ENCODE measurements at regions not wholly inside any gene's neighbourhood (a gene's known extent, or its start where the extent isn't known, plus 50 kb on each side); places are given as distances from the start of the nearest gene placed in this dataset.

DNA sequence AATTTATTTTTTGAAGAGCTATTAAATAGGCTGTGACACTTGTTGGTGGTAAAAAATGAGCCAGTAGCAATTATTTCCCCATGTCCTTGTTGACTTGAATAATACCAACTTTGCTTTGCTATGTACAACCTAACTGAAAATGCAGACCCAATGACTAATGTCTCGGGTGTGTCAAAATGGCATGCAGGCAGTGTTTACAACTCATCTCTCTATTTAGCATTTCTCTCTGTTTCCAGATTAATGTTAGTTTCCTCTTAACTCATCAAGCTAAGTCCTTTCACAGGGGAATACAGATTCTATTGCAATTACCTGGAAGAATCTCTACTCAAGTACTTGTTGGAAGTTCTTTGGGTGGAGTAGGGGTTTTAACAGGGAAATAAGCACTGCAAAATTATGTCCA, 504.4 kb downstream of the BCKDHB start:
- BruUV-seq (replicated peaks), result no TSS peak
- peak; percentile 58 for DNase-seq (ENCODE audit: unreplicated experiment)

DNA sequence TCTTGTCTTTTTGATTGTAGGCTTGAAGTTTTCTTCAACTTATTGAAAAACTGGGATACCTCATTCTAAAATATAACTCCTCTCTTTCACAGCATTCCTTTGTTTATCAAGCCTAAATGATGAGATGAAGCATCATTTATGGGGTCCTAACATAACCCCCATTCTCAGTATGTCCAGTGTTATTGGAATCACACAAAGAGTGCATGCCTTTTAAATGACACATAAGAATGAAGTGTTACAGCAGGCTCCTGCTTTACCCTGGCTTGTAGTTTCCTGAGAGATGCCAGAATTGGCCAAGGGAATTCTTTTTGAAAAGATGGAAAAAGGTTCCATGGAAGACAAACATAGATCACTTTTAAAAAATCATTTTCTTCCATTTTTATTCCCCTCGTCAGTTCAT, 502.4 kb downstream of the BCKDHB start:
- H3K4me1 Mint-ChIP-seq (ENCODE audit: insufficient read depth, unreplicated experiment), result peaks cover 34% of the 10 kb centered on the region
- no peaks in the 10 kb centered on the region for H3K27me3 Mint-ChIP-seq (ENCODE audit: insufficient read depth, unreplicated experiment)
- no peak overlapping the region for H3K4me3 Mint-ChIP-seq (ENCODE audit: unreplicated experiment)
- peak overlapping the region; percentile 55 for H3K27ac Mint-ChIP-seq (ENCODE audit: low read depth, unreplicated experiment)
- DNase-seq (ENCODE audit: unreplicated experiment), result peak; percentile 9
- TF ChIP-seq, protein P1, sequence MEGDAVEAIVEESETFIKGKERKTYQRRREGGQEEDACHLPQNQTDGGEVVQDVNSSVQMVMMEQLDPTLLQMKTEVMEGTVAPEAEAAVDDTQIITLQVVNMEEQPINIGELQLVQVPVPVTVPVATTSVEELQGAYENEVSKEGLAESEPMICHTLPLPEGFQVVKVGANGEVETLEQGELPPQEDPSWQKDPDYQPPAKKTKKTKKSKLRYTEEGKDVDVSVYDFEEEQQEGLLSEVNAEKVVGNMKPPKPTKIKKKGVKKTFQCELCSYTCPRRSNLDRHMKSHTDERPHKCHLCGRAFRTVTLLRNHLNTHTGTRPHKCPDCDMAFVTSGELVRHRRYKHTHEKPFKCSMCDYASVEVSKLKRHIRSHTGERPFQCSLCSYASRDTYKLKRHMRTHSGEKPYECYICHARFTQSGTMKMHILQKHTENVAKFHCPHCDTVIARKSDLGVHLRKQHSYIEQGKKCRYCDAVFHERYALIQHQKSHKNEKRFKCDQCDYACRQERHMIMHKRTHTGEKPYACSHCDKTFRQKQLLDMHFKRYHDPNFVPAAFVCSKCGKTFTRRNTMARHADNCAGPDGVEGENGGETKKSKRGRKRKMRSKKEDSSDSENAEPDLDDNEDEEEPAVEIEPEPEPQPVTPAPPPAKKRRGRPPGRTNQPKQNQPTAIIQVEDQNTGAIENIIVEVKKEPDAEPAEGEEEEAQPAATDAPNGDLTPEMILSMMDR (IDR thresholded peaks at IDR 0.05; ENCODE audit: unreplicated experiment), result no peak
- BruUV-seq (replicated peaks), result no TSS peak
- intact Hi-C loops (cut with micrococcal nuclease), result loop anchor here (5.0 to 10.0 kb wide), 3 partner anchors 136 to 1143 kb away; partner anchors contain the start of gene TENT5A
- no peaks in the 10 kb centered on the region for H3K36me3 Mint-ChIP-seq (ENCODE audit: insufficient read depth, unreplicated experiment)
- H3K9me3 Mint-ChIP-seq (ENCODE audit: unreplicated experiment), result peaks cover 8% of the 10 kb centered on the region
- CTCF ChIA-PET, result no interaction called here
- POLR2A ChIA-PET, result no interaction called here

More for the DNA sequence above, 504.4 kb downstream of the BCKDHB start:
- TF ChIP-seq, protein P1 (IDR thresholded peaks at IDR 0.05; ENCODE audit: unreplicated experiment), result no peak
- POLR2A ChIA-PET, result interaction anchor here (0.6 to 1.7 kb wide), 5 partner anchors 10 to 1188 kb away, joined by 3 to 4 read pairs (median 3); no protein-coding TSS in a partner anchor
- H3K36me3 Mint-ChIP-seq (ENCODE audit: insufficient read depth, unreplicated experiment), result no peaks in the 10 kb centered on the region
- H3K4me1 Mint-ChIP-seq (ENCODE audit: insufficient read depth, unreplicated experiment), result peaks cover 27% of the 10 kb centered on the region
- no peak overlapping the region for H3K4me3 Mint-ChIP-seq (ENCODE audit: unreplicated experiment)
- peak overlapping the region; percentile 77 for H3K27ac Mint-ChIP-seq (ENCODE audit: low read depth, unreplicated experiment)
- CTCF ChIA-PET, result interaction anchor here (0.6 to 1.5 kb wide), 4 partner anchors 66 to 1404 kb away, joined by 3 to 5 read pairs (median 4); no protein-coding TSS in a partner anchor
- intact Hi-C loops (cut with micrococcal nuclease), result no loop called here
- H3K9me3 Mint-ChIP-seq (ENCODE audit: unreplicated experiment), result peaks cover 8% of the 10 kb centered on the region
- H3K27me3 Mint-ChIP-seq (ENCODE audit: insufficient read depth, unreplicated experiment), result no peaks in the 10 kb centered on the region

DNA sequence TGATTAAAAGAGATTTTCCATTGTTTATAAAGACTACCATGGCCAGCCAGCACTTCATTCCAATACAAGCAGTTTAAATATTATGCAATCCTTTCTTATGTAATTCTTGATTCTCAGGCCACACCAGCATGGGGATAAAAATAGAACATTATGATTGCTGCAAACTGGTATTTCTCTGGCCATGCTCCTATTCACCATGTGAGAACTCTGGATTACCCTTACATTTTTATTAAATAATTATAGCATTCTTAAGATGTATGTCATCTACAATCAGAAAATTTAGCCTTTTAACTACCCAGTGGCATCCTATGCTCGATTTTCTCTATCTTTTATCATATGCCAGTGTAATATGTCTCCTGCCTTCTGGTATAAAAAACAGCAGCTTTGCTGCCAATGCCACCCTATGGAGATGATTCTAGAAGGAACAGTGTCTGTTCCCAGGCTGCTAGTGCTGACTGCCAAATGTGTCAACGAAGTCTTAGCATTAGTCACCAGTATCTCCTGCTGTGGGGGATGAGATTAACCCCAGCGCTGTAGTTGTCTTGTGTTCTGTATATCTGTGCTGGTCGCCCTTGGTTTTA, 501.4 kb downstream of the BCKDHB start:
- Mint-ChIP-seq H3K36me3 (ENCODE audit: insufficient read depth, unreplicated experiment) (no peaks in the 10 kb centered on the region), H3K27me3 (ENCODE audit: insufficient read depth, unreplicated experiment) (no peaks in the 10 kb centered on the region), H3K4me1 (ENCODE audit: insufficient read depth, unreplicated experiment) (peaks cover 34% of the 10 kb centered on the region), H3K27ac (ENCODE audit: low read depth, unreplicated experiment) (peak overlapping the region; percentile 55), H3K9me3 (ENCODE audit: unreplicated experiment) (peaks cover under 1% of the 10 kb centered on the region), H3K4me3 (ENCODE audit: unreplicated experiment) (no peak overlapping the region)
- intact Hi-C loops (cut with micrococcal nuclease), result loop anchor here (5.0 to 10.0 kb wide), 3 partner anchors 137 to 1144 kb away; partner anchors contain the start of gene TENT5A
- BruUV-seq (replicated peaks), result no TSS peak
- TF ChIP-seq, protein P1 (IDR thresholded peaks at IDR 0.05; ENCODE audit: unreplicated experiment), result no peak
- CTCF ChIA-PET, result interaction anchor here (0.6 kb wide), 2 partner anchors 620 to 1389 kb away, joined by 4 to 6 read pairs; no protein-coding TSS in a partner anchor
- POLR2A ChIA-PET, result no interaction called here
- DNase-seq (ENCODE audit: unreplicated experiment), result peak; percentile 82

DNA sequence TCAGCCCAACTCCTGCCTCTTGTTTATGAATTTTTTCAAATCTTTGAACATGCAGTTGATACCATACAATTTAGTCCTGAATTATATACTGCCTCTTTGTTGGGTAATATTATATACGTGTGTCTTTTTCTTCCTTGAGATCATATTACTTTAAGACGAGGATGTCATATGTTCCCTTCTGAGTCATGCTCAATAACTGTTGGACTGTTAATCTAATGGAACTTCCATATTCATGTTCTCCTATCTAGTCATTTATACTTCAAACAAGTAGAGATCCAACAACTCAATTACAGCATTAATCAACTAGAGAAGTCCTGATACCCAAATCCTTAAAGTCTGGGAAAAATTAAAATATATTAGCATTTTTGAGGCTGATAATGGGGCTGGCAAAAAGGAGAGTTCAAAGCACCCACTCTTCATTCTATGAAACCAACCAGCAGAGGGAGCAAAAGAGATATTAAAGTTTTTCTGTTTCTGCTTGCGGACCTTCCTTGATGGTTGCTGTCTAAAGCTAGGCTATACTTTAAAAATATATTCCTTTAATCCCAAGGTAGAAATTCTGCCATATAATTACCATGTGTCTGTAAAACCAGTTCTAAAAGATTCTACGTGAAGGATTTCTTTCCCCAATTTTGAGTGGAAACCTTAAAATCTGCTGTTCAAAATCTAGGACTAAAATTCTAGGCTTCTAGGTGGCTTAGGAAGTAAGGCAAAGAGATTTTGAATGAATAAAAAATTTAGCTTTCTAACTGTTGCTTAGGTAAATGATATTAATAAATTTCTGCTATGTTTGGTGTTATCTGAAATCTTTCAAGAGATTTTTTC, 498.9 kb downstream of the BCKDHB start:
- TF ChIP-seq, protein P1 (IDR thresholded peaks at IDR 0.05; ENCODE audit: unreplicated experiment), result peak; percentile 57
- Mint-ChIP-seq H3K4me3 (ENCODE audit: unreplicated experiment) (no peak overlapping the region), H3K9me3 (ENCODE audit: unreplicated experiment) (no peaks in the 10 kb centered on the region), H3K27ac (ENCODE audit: low read depth, unreplicated experiment) (peak overlapping the region; percentile 39), H3K27me3 (ENCODE audit: insufficient read depth, unreplicated experiment) (no peaks in the 10 kb centered on the region), H3K36me3 (ENCODE audit: insufficient read depth, unreplicated experiment) (no peaks in the 10 kb centered on the region), H3K4me1 (ENCODE audit: insufficient read depth, unreplicated experiment) (peaks cover 26% of the 10 kb centered on the region)
- CTCF ChIA-PET, result interaction anchor here (0.6 to 1.6 kb wide), 10 partner anchors 16 to 1414 kb away, joined by 3 to 6 read pairs (median 3); no protein-coding TSS in a partner anchor
- DNase-seq (ENCODE audit: unreplicated experiment), result peak; percentile 68
- intact Hi-C loops (cut with micrococcal nuclease), result loop anchor here (1.0 to 10.0 kb wide), 7 partner anchors 57 to 1147 kb away; partner anchors contain the start of gene TENT5A
- BruUV-seq (replicated peaks), result no TSS peak
- POLR2A ChIA-PET, result interaction anchor here (0.6 to 0.8 kb wide), 2 partner anchors 17 to 323 kb away, joined by 3 to 4 read pairs; no protein-coding TSS in a partner anchor

All from MCF 10A (cell line).